ENCODE measurements at regions not wholly inside any gene's neighbourhood (a gene's known extent, or its start where the extent isn't known, plus 50 kb on each side); places are given as distances from the start of the nearest gene placed in this dataset.

- TF ChIP-seq ELF1 (IDR thresholded peaks at IDR 0.05) (no peak), GATA2 (CRISPR knock-in tag; IDR thresholded peaks at IDR 0.05) (no peak), RCOR1 (IDR thresholded peaks at IDR 0.05; ENCODE audit: low read length) (no peak), TEAD4 (IDR thresholded peaks at IDR 0.05; ENCODE audit: borderline replicate concordance, insufficient read depth) (no peak), TCF12 (IDR thresholded peaks at IDR 0.05) (no peak), NFIC (IDR thresholded peaks at IDR 0.05; ENCODE audit: borderline replicate concordance) (no peak)
- TF ChIP-seq, protein P1, sequence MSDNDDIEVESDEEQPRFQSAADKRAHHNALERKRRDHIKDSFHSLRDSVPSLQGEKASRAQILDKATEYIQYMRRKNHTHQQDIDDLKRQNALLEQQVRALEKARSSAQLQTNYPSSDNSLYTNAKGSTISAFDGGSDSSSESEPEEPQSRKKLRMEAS (IDR thresholded peaks at IDR 0.05; ENCODE audit: low read depth), result no peak
- Histone ChIP-seq H3K36me3 (replicated peaks in 1 of 2; ENCODE audit: control insufficient read depth in 1 of 2, insufficient read depth in 2 of 2, low read length in 1 of 2) (no peaks in the 10 kb centered on the region), H2AFZ (ENCODE audit: low read depth) (no peak overlapping the region), H3K4me1 (ENCODE audit: control insufficient read depth in 1 of 2, insufficient read depth in 2 of 2, low read depth in 1 of 2, low read length in 1 of 2) (no peaks in the 10 kb centered on the region; a peak in 1 of 4 replicates), H3K9me2 (no peaks in the 10 kb centered on the region), H3K4me3 (ENCODE audit: low read depth in 2 of 2, low read length in 1 of 2) (no peak overlapping the region), H3F3A (replicated peaks; ENCODE audit: insufficient read depth) (no peaks in the 10 kb centered on the region), H3K9me3 (no peaks in the 10 kb centered on the region; the same call in 1 of the 2 replicates), H3K79me2 (ENCODE audit: insufficient read depth) (no peaks in the 10 kb centered on the region), H3K27me3 (ENCODE audit: insufficient read depth) (no peaks in the 10 kb centered on the region), H3K9ac (no peak overlapping the region), H4K20me1 (ENCODE audit: insufficient read depth) (no peaks in the 10 kb centered on the region), H3K27ac (ENCODE audit: low read depth in 2 of 2, low read length in 1 of 2) (no peak overlapping the region), H3K4me2 (no peak overlapping the region)
- CTCF ChIA-PET, result no interaction called here
- 6% methylated on average over 4 of the region's 4 CpGs for WGBS (ENCODE audit: low lambda C conversion rate)
- POLR2A ChIA-PET, result no interaction called here
- DNase-seq, result no peak
Measured at GRCh38 chr10:128879441-128880140, 587.5 kb upstream of the MGMT start.

DNA sequence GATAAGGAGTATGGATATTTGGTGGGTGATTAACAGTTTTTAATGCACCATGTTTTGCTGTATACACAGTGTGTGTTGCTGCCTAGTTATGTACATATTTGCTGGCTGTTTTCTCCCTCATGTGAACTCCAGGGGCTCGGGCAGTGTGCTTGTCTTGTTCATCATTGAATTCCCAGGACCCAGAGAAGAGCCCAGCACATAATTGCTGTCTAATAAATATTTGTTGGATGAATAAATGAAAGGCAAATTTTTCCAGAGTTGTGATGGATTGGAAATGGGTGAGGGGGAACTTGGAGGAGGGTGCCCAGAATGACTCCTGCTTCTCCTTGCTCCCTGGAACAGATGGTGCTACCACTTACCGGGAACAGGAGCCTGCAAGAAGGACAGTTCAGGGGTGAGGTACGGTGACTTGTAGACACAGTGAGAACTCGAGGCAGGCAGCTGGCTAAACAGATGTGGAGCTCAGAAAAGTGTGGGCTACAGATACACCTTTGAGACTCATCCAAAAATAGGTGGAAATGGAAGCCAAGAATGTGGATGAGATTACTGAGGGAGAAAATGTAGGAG, 586.8 kb upstream of the MGMT start:
- Histone ChIP-seq H3K79me2 (ENCODE audit: insufficient read depth) (no peaks in the 10 kb centered on the region), H3K4me3 (ENCODE audit: low read depth in 2 of 2, low read length in 1 of 2) (no peak overlapping the region), H3F3A (replicated peaks; ENCODE audit: insufficient read depth) (no peaks in the 10 kb centered on the region), H3K27ac (ENCODE audit: low read depth in 2 of 2, low read length in 1 of 2) (no peak overlapping the region), H3K9me3 (no peaks in the 10 kb centered on the region), H3K9ac (no peak overlapping the region), H3K4me2 (no peak overlapping the region), H3K27me3 (ENCODE audit: insufficient read depth) (no peaks in the 10 kb centered on the region), H3K36me3 (replicated peaks in 1 of 2; ENCODE audit: control insufficient read depth in 1 of 2, insufficient read depth in 2 of 2, low read length in 1 of 2) (no peaks in the 10 kb centered on the region), H2AFZ (ENCODE audit: low read depth) (no peak overlapping the region), H3K9me2 (no peaks in the 10 kb centered on the region), H3K4me1 (ENCODE audit: control insufficient read depth in 1 of 2, insufficient read depth in 2 of 2, low read depth in 1 of 2, low read length in 1 of 2) (no peaks in the 10 kb centered on the region), H4K20me1 (ENCODE audit: insufficient read depth) (no peaks in the 10 kb centered on the region)
- DNase-seq, result no peak
- CTCF ChIA-PET, result interaction anchor here (0.9 kb wide), 1 partner anchor 613 kb away, joined by 3 read pairs; no protein-coding TSS in a partner anchor
- WGBS (ENCODE audit: low lambda C conversion rate), result 17% methylated on average over 4 of the region's 4 CpGs
- POLR2A ChIA-PET, result no interaction called here
- TF ChIP-seq YY1 (IDR thresholded peaks at IDR 0.05; ENCODE audit: low read depth) (no peak), FOSL2 (IDR thresholded peaks at IDR 0.05; ENCODE audit: borderline replicate concordance, low read depth) (no peak), FOXM1 (IDR thresholded peaks at IDR 0.05; ENCODE audit: low read depth) (no peak), REST (IDR thresholded peaks at IDR 0.05; ENCODE audit: low read depth, low read length) (no peak), POLR2AphosphoS5 (IDR thresholded peaks at IDR 0.05; ENCODE audit: low read depth, low read length) (no peak), ELF1 (IDR thresholded peaks at IDR 0.05) (no peak), TCF12 (IDR thresholded peaks at IDR 0.05) (no peak)
- TF ChIP-seq, protein P2, sequence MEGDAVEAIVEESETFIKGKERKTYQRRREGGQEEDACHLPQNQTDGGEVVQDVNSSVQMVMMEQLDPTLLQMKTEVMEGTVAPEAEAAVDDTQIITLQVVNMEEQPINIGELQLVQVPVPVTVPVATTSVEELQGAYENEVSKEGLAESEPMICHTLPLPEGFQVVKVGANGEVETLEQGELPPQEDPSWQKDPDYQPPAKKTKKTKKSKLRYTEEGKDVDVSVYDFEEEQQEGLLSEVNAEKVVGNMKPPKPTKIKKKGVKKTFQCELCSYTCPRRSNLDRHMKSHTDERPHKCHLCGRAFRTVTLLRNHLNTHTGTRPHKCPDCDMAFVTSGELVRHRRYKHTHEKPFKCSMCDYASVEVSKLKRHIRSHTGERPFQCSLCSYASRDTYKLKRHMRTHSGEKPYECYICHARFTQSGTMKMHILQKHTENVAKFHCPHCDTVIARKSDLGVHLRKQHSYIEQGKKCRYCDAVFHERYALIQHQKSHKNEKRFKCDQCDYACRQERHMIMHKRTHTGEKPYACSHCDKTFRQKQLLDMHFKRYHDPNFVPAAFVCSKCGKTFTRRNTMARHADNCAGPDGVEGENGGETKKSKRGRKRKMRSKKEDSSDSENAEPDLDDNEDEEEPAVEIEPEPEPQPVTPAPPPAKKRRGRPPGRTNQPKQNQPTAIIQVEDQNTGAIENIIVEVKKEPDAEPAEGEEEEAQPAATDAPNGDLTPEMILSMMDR (IDR thresholded peaks at IDR 0.05), result no peak
